Sigmoid colon (tissue), 6 donors: ENCODE measurements at regions not wholly inside any gene's neighbourhood (a gene's known extent, or its start where the extent isn't known, plus 50 kb on each side); places are given as distances from the start of the nearest gene placed in this dataset.

Source experiments
- DNase-seq: peaks from one replicate; pipeline ENCODE4 v3.0.0-alpha.2; 2019
- H3K27ac ChIP-seq, 4 donors: fragments of 200-600 bp; sonication (generic); one replicate each; pipeline ENCODE4 v1.5.1; 2016 to 2019; ENCODE audit warnings: mild to moderate bottlenecking in 1 of 4
- H3K27me3 ChIP-seq, 3 donors: fragments of 200-600 bp; sonication (generic); one replicate each; pipeline ENCODE4 v1.5.1; 2019; ENCODE audit warnings: mild to moderate bottlenecking in 1 of 3
- H3K36me3 ChIP-seq, 4 donors: fragments of 200-600 bp; sonication (generic); one replicate each; pipeline ENCODE4 v1.5.1; 2016 to 2019
- H3K4me1 ChIP-seq, 4 donors: fragments of 200-600 bp; sonication (generic); one replicate each; pipeline ENCODE4 v1.5.1; 2017 to 2019
- H3K4me3 ChIP-seq, 4 donors: fragments of 200-600 bp; sonication (generic); one replicate each; pipeline ENCODE4 v1.5.1; 2017 to 2019; ENCODE audit warnings: mild to moderate bottlenecking in 2 of 4, moderate library complexity in 1 of 4
- H3K9me3 ChIP-seq, 4 donors: fragments of 200-600 bp in 3 of 4; sonication (generic) in 3 of 4; one replicate each; pipeline versions ENCODE4 v1.5.1 to v1.6.1; 2013 to 2019
- EP300 ChIP-seq, 4 donors: sonication (generic); formaldehyde crosslinking; IDR thresholded peaks; one replicate each; pipeline ENCODE4 v1.6.1; 2017; ENCODE audit warnings: antibody characterized with exemption in 4 of 4
- POLR2A ChIP-seq, 2 donors: fragments of 450-650 bp; IDR thresholded peaks; one replicate each; pipeline ENCODE4 v1.6.1; 2016; ENCODE audit warnings: antibody characterized with exemption in 2 of 2, mild to moderate bottlenecking in 2 of 2, moderate library complexity in 2 of 2
- POLR2AphosphoS5 ChIP-seq, 4 donors: sonication (generic); formaldehyde crosslinking; IDR thresholded peaks; one replicate each; pipeline ENCODE4 v1.6.1; 2017; ENCODE audit warnings: antibody characterized with exemption in 4 of 4
- WGBS, 2 donors: extraction: QIAGEN DNeasy Blood & Tissue Kit; methylation state at CpG; one replicate each; pipeline ENCODE4 v1.1.7; 2013; 5-methylcytosine and 5-hydroxymethylcytosine counted together
- intact Hi-C: fragments of 100-400 bp; cut with DNase I; formaldehyde crosslinking; loops from one replicate; pipeline ENCODE4 v1.15.1; 2023
- TF ChIP-seq, protein P1 (sequence below), 4 experiments: fragments of 450-650 bp in 3 of 4; fragments of 200-600 bp in 1 of 4; IDR thresholded peaks; one replicate each; pipeline ENCODE4 v1.5.1; 2016 to 2019; ENCODE audit warnings: antibody characterized with exemption in 4 of 4, mild to moderate bottlenecking in 3 of 4, moderate library complexity in 2 of 4
- donor health status: healthy with polysubstance abuse.
- donor health status: healthy.

DNA sequence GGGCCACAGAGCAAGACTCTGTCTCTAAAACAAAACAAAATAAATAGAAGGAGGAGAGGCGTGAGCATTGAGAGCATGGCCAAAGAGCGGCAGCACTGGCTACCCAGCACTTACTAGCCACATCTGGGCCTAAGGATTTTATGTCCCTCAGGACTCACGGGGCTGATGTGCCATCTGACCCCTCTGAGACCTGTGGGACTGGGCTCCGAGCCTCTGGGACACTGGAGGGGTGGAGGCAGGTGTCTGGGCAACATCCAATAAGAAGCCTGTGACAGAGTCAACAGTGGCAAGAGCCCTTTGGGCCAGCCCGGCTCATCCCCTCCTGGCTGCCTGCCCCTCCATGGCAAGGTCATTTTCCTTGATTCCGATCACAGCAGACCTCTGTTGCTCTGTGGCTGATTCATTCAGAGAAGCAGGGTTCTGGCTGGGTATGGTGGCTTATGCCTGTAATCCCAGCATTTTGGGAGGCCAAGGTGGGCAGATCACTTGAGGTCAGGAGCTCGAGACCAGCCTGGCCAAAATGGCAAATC, 60.7 kb downstream of the RRM2 start:
- intact Hi-C loops = no loop called here
- no peak overlapping the region for H3K4me3 ChIP-seq
- no peaks in the 10 kb centered on the region for H3K27me3 ChIP-seq
- no peaks in the 10 kb centered on the region for H3K9me3 ChIP-seq
- no peaks in the 10 kb centered on the region for H3K4me1 ChIP-seq
- no peaks in the 10 kb centered on the region for H3K36me3 ChIP-seq
- WGBS, 2 donors = 94 to 97% methylated on average over 7 of the region's 7 CpGs
- H3K27ac ChIP-seq = no peak overlapping the region
- no peak for DNase-seq
- TF ChIP-seq EP300 (IDR thresholded peaks at IDR 0.05) (no peak), POLR2A (IDR thresholded peaks at IDR 0.05) (no peak), POLR2AphosphoS5 (IDR thresholded peaks at IDR 0.05) (no peak)
- TF ChIP-seq, protein P1, sequence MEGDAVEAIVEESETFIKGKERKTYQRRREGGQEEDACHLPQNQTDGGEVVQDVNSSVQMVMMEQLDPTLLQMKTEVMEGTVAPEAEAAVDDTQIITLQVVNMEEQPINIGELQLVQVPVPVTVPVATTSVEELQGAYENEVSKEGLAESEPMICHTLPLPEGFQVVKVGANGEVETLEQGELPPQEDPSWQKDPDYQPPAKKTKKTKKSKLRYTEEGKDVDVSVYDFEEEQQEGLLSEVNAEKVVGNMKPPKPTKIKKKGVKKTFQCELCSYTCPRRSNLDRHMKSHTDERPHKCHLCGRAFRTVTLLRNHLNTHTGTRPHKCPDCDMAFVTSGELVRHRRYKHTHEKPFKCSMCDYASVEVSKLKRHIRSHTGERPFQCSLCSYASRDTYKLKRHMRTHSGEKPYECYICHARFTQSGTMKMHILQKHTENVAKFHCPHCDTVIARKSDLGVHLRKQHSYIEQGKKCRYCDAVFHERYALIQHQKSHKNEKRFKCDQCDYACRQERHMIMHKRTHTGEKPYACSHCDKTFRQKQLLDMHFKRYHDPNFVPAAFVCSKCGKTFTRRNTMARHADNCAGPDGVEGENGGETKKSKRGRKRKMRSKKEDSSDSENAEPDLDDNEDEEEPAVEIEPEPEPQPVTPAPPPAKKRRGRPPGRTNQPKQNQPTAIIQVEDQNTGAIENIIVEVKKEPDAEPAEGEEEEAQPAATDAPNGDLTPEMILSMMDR (IDR thresholded peaks at IDR 0.05) = no peak

DNA sequence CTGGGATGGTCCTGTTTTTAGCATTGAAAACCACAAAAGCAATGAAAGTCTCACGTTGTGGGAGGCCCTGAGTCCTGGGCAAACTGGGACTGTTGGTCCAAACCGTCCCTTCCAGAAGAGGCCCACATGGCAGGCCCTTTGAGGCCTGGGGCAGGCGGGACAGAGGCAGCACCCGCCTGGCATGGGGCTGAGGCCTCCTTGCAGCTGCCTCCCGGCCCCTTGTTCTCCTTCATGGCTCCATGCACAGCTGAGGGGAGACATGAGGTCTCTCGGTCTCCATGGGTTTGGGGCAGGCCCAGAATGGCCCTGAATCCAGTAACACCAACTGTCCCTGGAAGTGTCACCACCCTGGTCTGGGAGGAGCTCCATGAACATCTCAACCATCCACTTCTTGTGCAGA, 61.9 kb downstream of the RRM2 start:
- Histone ChIP-seq H3K4me1 (no peaks in the 10 kb centered on the region), H3K27ac (no peak overlapping the region), H3K4me3 (no peak overlapping the region), H3K27me3 (no peaks in the 10 kb centered on the region), H3K9me3 (no peaks in the 10 kb centered on the region), H3K36me3 (no peaks in the 10 kb centered on the region)
- WGBS, 2 donors = 91 to 94% methylated on average over 6 of the region's 6 CpGs
- TF ChIP-seq EP300 (IDR thresholded peaks at IDR 0.05) (no peak), POLR2AphosphoS5 (IDR thresholded peaks at IDR 0.05) (no peak), POLR2A (IDR thresholded peaks at IDR 0.05) (no peak)
- TF ChIP-seq, protein P1 (IDR thresholded peaks at IDR 0.05) = no peak
- intact Hi-C loops = no loop called here
- DNase-seq = no peak

DNA sequence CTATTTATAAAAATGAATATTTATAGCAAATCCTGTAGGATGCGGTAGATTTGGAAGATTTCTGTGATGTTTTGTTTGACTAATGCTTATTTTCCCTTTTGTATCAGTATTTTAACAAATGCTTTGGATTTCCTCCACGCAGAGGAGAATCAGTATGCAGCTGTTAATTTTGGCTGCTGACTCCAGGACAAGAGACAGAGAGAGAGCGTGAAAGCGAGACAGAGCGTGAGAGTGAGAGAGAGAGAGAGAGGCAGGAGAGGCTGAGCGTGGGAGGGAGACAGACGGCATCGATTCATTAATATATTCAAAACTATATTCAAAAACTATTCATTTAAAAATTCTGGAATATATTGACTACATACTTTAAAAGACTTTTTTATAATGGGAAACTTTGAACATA, 62.5 kb downstream of the RRM2 start:
- no peak overlapping the region for H3K4me3 ChIP-seq
- H3K9me3 ChIP-seq = no peaks in the 10 kb centered on the region
- no peaks in the 10 kb centered on the region for H3K4me1 ChIP-seq
- no peak overlapping the region for H3K27ac ChIP-seq
- intact Hi-C loops = no loop called here
- no peaks in the 10 kb centered on the region for H3K36me3 ChIP-seq
- TF ChIP-seq POLR2A (IDR thresholded peaks at IDR 0.05) (no peak), EP300 (IDR thresholded peaks at IDR 0.05) (no peak), POLR2AphosphoS5 (IDR thresholded peaks at IDR 0.05) (no peak)
- TF ChIP-seq, protein P1 (IDR thresholded peaks at IDR 0.05) = no peak
- WGBS, 2 donors = 71 to 91% methylated on average over 8 of the region's 8 CpGs
- DNase-seq = no peak
- no peaks in the 10 kb centered on the region for H3K27me3 ChIP-seq

DNA sequence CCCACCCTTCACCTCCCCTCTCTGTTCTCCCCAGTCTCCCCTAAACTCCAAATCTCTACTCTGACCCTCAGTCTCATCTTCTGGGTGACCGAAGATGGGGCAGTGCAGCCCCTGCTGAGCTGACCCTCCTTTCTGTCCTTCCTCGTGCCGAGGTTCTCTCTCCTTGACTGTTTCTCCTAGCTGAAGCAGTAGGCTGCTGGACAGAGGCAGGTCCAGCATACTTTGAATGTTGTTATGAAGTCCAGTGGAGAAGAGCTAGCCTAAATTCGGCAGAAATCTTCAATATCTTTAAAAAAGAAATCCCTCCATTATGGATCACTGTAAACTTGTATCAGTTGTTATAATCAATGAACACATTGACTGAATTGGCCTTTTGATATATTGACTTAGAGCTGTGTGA, 63.2 kb downstream of the RRM2 start:
- Histone ChIP-seq H3K27me3 (no peaks in the 10 kb centered on the region), H3K9me3 (no peaks in the 10 kb centered on the region), H3K27ac (no peak overlapping the region), H3K4me3 (no peak overlapping the region), H3K36me3 (no peaks in the 10 kb centered on the region), H3K4me1 (no peaks in the 10 kb centered on the region)
- no peak for TF ChIP-seq POLR2A (IDR thresholded peaks at IDR 0.05)
- TF ChIP-seq POLR2AphosphoS5 (IDR thresholded peaks at IDR 0.05) = no peak
- TF ChIP-seq, protein P1 (IDR thresholded peaks at IDR 0.05) = no peak
- no peak for TF ChIP-seq EP300 (IDR thresholded peaks at IDR 0.05)
- intact Hi-C loops = no loop called here
- 89 to 92% methylated on average over 4 of the region's 4 CpGs for WGBS, 2 donors
- DNase-seq = no peak

DNA sequence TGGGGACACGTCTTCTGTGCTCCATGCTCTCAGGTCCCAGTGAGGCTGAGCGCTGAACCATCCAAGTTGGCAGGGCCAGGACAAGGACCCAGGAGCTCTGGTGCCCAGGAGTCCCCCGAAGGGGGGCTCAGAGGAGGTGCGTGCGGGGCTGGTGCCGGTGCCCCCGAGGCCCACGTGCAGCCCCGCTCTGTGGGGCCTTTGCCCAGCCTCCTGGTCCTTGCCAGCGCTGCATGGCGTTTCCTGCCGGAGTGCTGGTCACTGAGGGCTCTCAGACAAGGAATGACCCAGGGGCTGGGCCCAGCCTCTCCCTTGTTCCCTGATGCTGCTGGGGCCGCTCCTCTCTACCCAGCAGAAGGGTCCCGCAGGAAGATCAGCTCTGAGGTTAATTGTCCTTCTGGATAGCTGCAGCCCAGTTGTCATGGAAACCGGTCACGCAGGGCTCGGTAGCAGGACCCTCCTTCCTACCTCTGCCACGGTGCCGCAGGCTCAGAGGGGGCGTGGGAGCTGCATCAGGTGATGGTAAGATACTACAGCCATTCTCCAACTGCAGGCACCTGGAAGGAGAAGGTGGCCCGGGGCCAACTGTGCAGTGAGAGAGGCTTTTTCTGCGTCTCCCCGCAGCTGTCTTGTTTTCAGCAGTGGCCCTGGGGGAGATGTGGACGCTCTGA, 64.5 kb downstream of the RRM2 start:
- intact Hi-C loops = no loop called here
- DNase-seq = no peak
- TF ChIP-seq EP300 (IDR thresholded peaks at IDR 0.05) = no peak
- no peak for TF ChIP-seq POLR2AphosphoS5 (IDR thresholded peaks at IDR 0.05)
- TF ChIP-seq POLR2A (IDR thresholded peaks at IDR 0.05) = no peak
- TF ChIP-seq, protein P1 (IDR thresholded peaks at IDR 0.05) = no peak

More for the DNA sequence above, 64.5 kb downstream of the RRM2 start:
- Histone ChIP-seq H3K27ac (no peak overlapping the region), H3K4me3 (no peak overlapping the region), H3K9me3 (no peaks in the 10 kb centered on the region), H3K4me1 (no peaks in the 10 kb centered on the region), H3K27me3 (no peaks in the 10 kb centered on the region), H3K36me3 (no peaks in the 10 kb centered on the region)
- 95 to 96% methylated on average over 24 of the region's 24 CpGs for WGBS, 2 donors
